Daoy (cell line): ENCODE measurements at regions not wholly inside any gene's neighbourhood (a gene's known extent, or its start where the extent isn't known, plus 50 kb on each side); places are given as distances from the start of the nearest gene placed in this dataset.
"Not testable (repeated sequence)": the region's sequence is repeated elsewhere in the genome, so short reads cannot be mapped to it uniquely, and the experiment has no call there.

ENCODE experiments used
- DNase-seq: peaks from one replicate; pipeline ENCODE4 v3.0.0-alpha.2; 2015; ENCODE audit warnings: low read depth

DNA sequence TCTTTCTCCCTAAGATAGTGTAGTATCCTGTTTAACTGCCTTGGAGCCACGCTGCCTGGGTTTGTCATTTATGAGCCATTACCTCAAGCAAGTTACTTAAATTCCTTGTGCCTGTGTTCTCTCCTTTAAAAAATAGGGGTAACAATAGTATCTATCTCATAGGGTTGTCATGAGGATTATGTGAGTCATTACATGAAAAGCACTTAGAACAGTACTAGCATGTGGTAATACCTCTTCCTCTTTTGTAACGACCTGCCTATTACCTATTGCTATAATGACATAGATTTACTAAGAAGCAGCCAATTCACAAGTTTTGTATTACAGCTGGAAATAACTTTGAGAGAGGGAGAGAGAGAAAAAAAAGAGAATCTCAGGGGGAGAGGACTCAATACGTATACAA lies 834.7 kb downstream of the RAPGEF2 start:
- DNase-seq, result no peak

DNA sequence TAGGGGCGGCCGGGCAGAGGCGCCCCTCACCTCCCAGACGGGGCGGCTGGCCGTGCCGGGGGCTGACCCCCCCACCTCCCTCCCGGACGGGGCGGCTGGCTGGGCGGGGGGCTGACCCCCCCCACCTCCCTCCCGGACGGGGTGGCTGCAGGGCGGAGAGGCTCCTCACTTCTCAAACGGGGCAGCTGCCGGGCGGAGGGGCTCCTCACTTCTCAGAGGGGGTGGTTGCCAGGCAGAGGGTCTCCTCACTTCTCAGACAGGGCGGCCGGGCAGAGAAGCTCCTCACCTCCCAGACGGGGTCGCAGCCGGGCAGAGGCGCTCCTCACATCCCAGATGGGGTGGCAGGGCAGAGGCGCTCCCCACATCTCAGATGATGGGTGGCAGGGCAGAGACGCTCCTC lies 836.8 kb downstream of the RAPGEF2 start:
- DNase-seq, result not testable (repeated sequence)

DNA sequence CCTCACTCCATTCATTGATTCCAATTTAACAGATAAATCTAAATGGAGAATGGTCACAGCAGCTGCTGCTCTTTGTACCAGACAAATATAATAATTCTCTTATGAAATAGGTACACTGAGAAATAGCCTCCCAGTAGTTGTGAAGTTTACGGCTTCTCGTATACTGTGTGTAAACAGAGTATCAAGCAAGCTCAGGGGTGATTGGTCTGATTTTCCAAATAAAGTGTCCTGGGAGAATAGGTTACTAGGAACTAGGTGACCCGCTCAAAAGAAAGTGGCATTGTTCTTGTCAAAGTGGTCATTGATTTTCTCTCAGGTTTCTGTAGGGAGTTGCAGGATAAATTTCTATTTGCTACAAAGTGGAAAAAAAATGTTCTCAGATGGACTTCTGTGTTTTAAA lies 838.2 kb downstream of the RAPGEF2 start:
- no peak for DNase-seq

GRCh38 chr4:159944477-159944876 lies 841.6 kb downstream of the RAPGEF2 start:
- DNase-seq, result no peak

DNA sequence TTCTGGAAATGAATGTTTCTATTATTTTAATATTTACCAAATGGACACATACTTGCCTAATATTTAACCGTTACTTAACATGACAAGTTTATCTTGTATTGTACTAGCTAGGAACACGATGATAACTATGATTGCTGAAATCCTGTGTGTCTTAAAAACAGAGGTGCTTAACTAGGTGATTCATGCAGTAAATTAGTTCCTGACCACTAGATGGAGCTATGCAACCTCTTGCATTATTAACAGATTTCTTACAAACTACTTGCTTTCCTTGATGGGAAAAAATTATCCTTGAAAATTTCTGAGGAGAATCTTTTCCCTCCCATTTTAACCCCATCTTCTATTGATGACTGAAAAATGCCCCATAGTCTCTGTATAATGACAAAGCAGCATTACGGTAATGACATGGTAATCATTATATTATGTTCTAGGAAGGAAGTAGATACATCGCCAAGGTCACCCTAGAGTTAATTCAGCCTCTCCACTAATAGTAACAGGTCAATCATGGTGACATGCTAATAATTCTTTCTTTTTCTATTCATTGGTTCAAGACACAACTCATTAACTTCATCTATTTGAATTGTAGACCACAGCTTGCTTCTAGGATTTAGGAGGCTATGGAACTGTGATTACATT lies 844.2 kb downstream of the RAPGEF2 start:
- DNase-seq, result peak; percentile 18

GRCh38 chr4:159950707-159951106 lies 847.8 kb downstream of the RAPGEF2 start:
- DNase-seq, result no peak

GRCh38 chr4:159966746-159967145 lies 863.9 kb downstream of the RAPGEF2 start:
- DNase-seq, result no peak

GRCh38 chr4:159976871-159977482 lies 874.1 kb downstream of the RAPGEF2 start:
- DNase-seq, result not testable (repeated sequence)

DNA sequence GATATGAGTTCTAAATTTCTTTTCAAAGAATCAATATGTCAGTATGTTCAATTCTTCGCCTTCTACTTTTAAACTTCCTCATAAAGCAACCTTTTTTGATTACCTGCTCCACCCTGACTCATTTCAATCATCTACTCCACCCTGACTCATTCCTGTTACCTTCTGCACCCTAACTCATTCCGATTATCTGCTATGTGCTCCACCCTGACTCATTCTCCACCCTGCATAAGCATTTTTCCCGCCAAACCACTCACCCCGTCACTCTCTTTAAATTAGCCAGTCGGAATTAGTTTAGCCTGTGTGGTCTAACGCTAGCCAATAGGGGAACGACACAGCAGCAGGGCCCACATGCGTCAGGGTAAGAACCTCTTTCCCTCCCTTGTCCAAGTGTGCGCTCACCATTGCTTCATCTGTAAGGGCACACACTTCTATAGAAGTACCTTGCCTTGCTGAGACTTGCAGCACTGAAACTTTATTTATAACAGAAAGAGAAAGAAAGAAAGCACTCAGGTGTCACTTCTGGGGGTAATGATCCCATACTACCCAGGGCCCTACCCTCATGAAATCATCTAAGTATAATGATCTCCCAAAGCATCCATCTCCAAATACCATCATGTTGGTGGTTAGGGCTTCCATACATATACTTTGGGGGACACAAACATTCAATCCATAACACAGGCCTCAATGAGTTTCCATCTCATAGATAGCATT lies 875.2 kb downstream of the RAPGEF2 start:
- no peak for DNase-seq

GRCh38 chr4:159979351-159979750 lies 876.5 kb downstream of the RAPGEF2 start:
- no peak for DNase-seq

DNA sequence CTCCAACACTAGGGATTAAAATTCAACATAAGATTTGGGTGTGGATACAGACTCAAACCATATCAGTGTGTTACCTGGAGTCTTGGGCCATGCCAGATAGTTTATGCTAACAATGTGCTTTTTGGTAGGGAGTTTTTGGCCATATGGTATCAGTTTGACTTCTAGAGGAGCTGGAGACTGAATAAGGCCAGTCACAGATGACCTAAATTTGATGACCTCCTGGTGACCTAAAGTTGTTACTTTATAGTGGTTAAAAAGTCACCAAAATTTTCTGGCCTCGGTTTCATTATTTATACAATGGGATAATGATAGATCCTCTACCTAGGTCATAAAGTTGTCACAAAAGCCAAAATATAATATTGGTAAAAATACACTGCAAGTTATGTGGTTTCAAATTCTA lies 877.1 kb downstream of the RAPGEF2 start:
- no peak for DNase-seq

DNA sequence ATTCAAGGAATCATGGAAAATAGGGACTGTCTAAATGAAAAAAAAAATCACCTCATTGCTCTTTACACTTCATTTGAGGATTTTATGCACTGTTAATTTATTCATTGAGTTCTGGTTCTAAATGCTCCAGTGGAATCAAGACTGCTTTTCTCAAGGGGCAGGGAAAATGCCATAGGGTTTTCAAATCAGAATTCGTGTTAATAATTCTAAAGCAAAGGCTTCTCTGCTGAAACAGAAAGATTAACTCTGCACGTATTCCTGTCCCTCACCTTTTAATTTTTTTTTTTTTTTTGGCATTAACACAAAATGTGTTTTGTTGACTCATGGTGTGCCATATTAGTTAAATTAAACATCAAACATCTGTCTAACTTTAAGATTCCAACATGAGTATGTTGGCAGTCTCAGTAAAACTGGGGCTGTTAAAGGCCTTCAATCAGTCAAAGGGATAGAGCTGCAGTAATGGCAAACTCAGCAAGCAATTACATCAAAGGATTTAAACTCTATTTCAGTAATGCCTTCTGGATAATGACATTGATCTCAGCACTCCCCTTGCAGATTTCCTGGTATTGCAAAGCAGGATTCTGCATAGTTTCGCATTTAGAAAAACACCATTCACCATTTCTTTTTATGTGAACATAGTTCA lies 878.1 kb downstream of the RAPGEF2 start:
- DNase-seq, result no peak

DNA sequence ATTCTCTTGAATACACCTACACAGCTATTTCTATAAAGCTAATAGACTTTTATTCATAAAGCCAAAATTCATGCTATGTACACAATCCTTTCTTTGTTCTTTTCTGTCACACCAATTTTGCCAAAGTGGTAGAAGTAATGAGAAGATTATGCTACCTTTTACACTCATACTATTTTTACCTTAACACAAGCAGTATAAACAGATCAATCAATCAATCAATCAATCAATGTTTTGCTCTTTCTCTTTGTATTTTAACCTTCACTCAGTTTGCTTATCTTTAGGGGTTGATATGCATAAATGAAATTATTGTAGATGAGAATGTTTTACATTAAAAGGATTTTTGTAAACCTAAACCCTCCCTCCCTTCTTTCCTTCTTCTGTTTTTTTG lies 878.6 kb downstream of the RAPGEF2 start:
- DNase-seq, result no peak

- no peak for DNase-seq
These were observed 880.2 kb downstream of the RAPGEF2 start for GRCh38 chr4:159983082-159983481.

GRCh38 chr4:160009656-160010493 lies 907.0 kb downstream of the RAPGEF2 start:
- no peak for DNase-seq

- DNase-seq, result no peak
These were observed 917.1 kb downstream of the RAPGEF2 start for GRCh38 chr4:160019936-160020335.

DNA sequence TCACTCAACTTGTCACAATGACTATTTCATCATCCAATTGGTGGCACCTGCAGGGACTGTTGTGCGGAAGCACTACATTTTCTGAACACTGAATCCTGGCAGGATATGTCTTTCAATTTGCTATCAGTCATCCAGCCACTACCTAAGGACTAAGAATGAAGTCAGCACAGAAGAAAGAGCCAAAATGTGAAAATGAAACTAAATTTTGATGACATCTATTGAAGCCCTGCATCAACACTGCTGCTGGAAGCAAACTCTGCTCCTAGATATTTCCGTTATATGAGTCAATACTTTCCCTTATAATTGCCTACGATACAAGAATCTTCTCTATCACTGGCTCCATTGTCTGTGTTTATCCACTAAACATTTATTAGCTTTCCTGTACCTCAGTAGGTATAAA lies 917.9 kb downstream of the RAPGEF2 start:
- DNase-seq, result peak; percentile 2

GRCh38 chr4:160021870-160022269 lies 919.0 kb downstream of the RAPGEF2 start:
- DNase-seq, result no peak

DNA sequence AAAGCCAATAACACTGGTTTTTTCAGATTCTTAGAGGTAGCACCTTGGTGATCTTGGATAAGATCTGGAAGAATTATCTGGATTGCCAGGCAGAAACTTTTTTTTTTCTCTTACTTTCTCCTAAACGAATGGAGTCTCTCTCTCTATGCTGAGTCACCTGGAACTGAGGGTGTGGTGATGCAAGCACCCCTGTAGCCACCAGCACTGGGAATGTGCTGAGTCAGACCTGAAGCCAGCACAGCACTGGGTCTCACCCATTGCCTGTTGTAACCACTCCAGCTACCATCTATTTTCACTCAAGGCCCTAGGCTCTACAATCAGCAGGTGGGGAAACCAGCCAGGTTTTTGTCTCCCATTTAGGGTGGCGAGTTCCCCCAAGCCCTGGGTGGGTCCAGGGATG lies 923.8 kb downstream of the RAPGEF2 start:
- DNase-seq, result peak; percentile 56

- no peak for DNase-seq
These were observed 931.6 kb downstream of the RAPGEF2 start for GRCh38 chr4:160034501-160034900.

DNA sequence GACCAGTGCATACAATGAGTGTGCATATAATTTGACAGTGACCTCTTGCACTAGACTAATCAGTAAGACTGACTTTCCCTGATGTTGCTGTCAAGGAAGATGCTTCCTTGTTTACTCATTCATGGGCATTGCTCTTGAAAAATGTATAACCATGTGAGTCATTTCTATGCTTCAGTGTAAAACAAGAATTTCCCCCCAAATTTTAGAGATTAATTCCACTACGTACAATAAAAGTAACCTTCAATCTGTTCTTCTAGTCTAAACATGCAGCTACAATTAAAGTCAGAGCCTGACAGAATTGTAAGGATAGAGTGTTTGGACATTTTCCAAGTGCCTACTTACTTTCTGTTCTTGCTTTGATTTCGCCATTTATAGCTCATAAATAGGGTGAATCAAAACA lies 935.7 kb downstream of the RAPGEF2 start:
- DNase-seq, result no peak

DNA sequence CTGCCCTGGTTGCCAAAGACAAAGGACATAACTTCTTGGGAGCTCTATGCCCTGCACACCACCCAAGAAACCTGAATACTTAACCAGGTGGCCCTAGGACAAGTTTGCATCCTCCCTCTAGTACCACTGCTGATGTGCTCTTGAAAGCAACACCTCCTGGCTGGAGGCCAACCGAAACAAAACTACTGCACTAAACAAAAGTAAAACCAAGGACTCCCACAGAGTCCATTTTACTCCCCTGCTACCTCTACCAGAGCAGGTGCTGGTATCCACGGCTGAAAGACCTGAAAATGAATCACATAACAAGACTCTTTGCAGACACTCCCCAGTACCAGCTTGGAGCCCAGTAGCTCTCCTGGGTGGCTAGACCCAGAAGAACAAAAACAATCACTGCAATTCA lies 941.8 kb downstream of the RAPGEF2 start:
- DNase-seq, result no peak
